NB4 (cell line): ENCODE measurements at regions not wholly inside any gene's neighbourhood (a gene's known extent, or its start where the extent isn't known, plus 50 kb on each side); places are given as distances from the start of the nearest gene placed in this dataset.

Experiments used
- POLR2A ChIP-seq: IDR thresholded peaks from 2 replicates; pipeline ENCODE4 v1.6.1; 2011; ENCODE audit warnings: mild to moderate bottlenecking; ENCODE audit not compliant: insufficient read length; ENCODE audit errors: extremely low read depth
- TF ChIP-seq, protein P1 (sequence below): IDR thresholded peaks from one replicate; pipeline ENCODE4 v1.5.1; 2012; ENCODE audit warnings: low read depth, low read length
- TF ChIP-seq, protein P2 (sequence below): IDR thresholded peaks from 2 replicates; pipeline ENCODE4 v1.6.1; 2011; ENCODE audit warnings: low read depth, low read length

DNA sequence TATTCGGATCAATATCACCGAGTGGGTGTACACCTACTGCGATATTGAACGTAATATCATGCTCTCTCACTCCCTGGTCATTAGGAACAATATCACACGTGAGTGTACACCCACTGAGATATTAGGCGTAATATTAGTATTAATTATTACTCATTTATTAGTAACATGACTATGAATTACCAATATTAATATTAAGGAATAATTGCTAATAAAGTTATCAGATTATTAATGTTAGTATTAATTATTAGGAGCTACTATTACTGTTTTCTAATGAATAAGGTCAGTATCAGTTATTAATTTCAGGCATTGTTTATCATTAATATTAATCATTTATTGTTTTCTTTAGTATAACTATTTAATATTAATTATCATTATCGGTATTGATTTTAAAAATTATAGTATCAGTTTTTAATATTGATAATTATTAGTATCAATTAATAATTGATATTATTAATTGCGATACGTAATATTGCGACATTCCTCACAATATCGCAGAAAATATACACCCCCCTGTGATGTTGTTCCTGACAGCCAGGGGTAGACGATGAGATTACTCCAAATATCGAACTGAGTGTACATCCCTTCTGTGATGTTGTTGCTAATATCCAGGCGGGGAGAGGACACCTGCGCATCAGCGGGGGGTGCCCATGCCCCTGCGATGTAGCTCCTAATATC lies 84.2 kb downstream of the DAPL1 start:
- TF ChIP-seq POLR2A, result no peak
- TF ChIP-seq, protein P1, sequence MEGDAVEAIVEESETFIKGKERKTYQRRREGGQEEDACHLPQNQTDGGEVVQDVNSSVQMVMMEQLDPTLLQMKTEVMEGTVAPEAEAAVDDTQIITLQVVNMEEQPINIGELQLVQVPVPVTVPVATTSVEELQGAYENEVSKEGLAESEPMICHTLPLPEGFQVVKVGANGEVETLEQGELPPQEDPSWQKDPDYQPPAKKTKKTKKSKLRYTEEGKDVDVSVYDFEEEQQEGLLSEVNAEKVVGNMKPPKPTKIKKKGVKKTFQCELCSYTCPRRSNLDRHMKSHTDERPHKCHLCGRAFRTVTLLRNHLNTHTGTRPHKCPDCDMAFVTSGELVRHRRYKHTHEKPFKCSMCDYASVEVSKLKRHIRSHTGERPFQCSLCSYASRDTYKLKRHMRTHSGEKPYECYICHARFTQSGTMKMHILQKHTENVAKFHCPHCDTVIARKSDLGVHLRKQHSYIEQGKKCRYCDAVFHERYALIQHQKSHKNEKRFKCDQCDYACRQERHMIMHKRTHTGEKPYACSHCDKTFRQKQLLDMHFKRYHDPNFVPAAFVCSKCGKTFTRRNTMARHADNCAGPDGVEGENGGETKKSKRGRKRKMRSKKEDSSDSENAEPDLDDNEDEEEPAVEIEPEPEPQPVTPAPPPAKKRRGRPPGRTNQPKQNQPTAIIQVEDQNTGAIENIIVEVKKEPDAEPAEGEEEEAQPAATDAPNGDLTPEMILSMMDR, result no peak
- TF ChIP-seq, protein P2, sequence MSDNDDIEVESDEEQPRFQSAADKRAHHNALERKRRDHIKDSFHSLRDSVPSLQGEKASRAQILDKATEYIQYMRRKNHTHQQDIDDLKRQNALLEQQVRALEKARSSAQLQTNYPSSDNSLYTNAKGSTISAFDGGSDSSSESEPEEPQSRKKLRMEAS, result no peak
